MM.1S (cell line): ENCODE measurements at regions not wholly inside any gene's neighbourhood (a gene's known extent, or its start where the extent isn't known, plus 50 kb on each side); places are given as distances from the start of the nearest gene placed in this dataset.

Experiments
- DNase-seq: peaks from one replicate; pipeline ENCODE4 v3.0.0-alpha.2; 2015
- H2AFZ ChIP-seq: fragments of 300-600 bp; sonication (generic); 2 replicates; pipeline ENCODE4 v1.6.0; 2016; ENCODE audit warnings: antibody characterized with exemption, low read length
- H3F3A ChIP-seq: fragments of 300-600 bp; sonication (generic); 2 replicates; pipeline ENCODE4 v1.6.1; 2016; ENCODE audit warnings: mild to moderate bottlenecking, antibody characterized with exemption, low read length, moderate library complexity, mixed read lengths; ENCODE audit not compliant: insufficient read depth
- H3K27ac ChIP-seq: fragments of 300-600 bp; sonication (generic); 2 replicates; pipeline ENCODE4 v1.5.1; 2016; ENCODE audit warnings: mild to moderate bottlenecking, low read length
- H3K27me3 ChIP-seq: fragments of 300-600 bp; sonication (generic); replicated peaks from 2 replicates; pipeline ENCODE4 v1.6.0; 2016; ENCODE audit warnings: low read length; ENCODE audit not compliant: insufficient read depth
- H3K36me3 ChIP-seq: fragments of 300-600 bp; sonication (generic); replicated peaks from 2 replicates; pipeline ENCODE4 v1.6.1; 2016; ENCODE audit warnings: mild to moderate bottlenecking, low read length, mixed read lengths; ENCODE audit not compliant: insufficient read depth
- H3K4me1 ChIP-seq: fragments of 300-600 bp; sonication (generic); 2 replicates; pipeline ENCODE4 v1.6.1; 2016; ENCODE audit warnings: low read length, mixed read lengths
- H3K4me2 ChIP-seq: fragments of 300-600 bp; sonication (generic); 2 replicates; pipeline ENCODE4 v1.6.0; 2016; ENCODE audit warnings: low read depth, low read length
- H3K4me3 ChIP-seq: fragments of 300-600 bp; sonication (generic); 2 replicates; pipeline ENCODE4 v1.5.1; 2016; ENCODE audit warnings: low read length, mixed read lengths
- H3K79me2 ChIP-seq: fragments of 300-600 bp; sonication (generic); 2 replicates; pipeline ENCODE4 v1.6.1; 2016; ENCODE audit warnings: mixed run types, low read length, mixed read lengths
- H3K9ac ChIP-seq: fragments of 300-600 bp; sonication (generic); 2 replicates; pipeline ENCODE4 v1.6.1; 2016; ENCODE audit warnings: low read length, mixed read lengths
- H3K9me2 ChIP-seq: fragments of 300-600 bp; sonication (generic); replicated peaks from 2 replicates; pipeline ENCODE4 v1.6.1; 2016; ENCODE audit warnings: mild to moderate bottlenecking, low read length, mixed read lengths; ENCODE audit not compliant: insufficient read depth
- H3K9me3 ChIP-seq: fragments of 300-600 bp; sonication (generic); replicated peaks from 2 replicates; pipeline ENCODE4 v1.6.1; 2016; ENCODE audit warnings: mild to moderate bottlenecking, low read length, mixed read lengths; ENCODE audit not compliant: insufficient read depth
- H4K20me1 ChIP-seq: fragments of 300-600 bp; sonication (generic); 2 replicates; pipeline ENCODE4 v1.6.1; 2016; ENCODE audit warnings: mild to moderate bottlenecking, low read length, moderate library complexity, mixed read lengths; ENCODE audit not compliant: insufficient read depth
- CTCF ChIP-seq: fragments of 300-600 bp; sonication (generic); IDR thresholded peaks from 2 replicates; pipeline ENCODE4 v1.5.1; 2016; ENCODE audit warnings: antibody characterized with exemption, low read length, mixed read lengths
- EZH2 ChIP-seq: fragments of 300-600 bp; sonication (generic); optimal IDR thresholded peaks from 2 replicates; pipeline ENCODE3; 2017; ENCODE audit warnings: low read depth, mild to moderate bottlenecking, antibody characterized with exemption, low read length, mixed read lengths
- EZH2phosphoT487 ChIP-seq: fragments of 300-600 bp; sonication (generic); IDR thresholded peaks from 2 replicates; pipeline ENCODE4 v1.6.1; 2018; ENCODE audit warnings: antibody characterized with exemption, low read length

GRCh38 chr18:8948471-8949149 is 153.9 kb upstream of the NDUFV2 start:
- Histone ChIP-seq H3K9ac (no peak overlapping the region), H4K20me1 (no peaks in the 10 kb centered on the region), H3K27me3 (no peaks in the 10 kb centered on the region), H3K4me2 (no peak overlapping the region), H3K4me3 (no peak overlapping the region), H3K9me3 (no peaks in the 10 kb centered on the region), H3K27ac (no peak overlapping the region), H3K4me1 (peaks cover 48% of the 10 kb centered on the region), H2AFZ (peak overlapping the region; percentile 47), H3F3A (peaks cover 19% of the 10 kb centered on the region), H3K79me2 (no peaks in the 10 kb centered on the region), H3K9me2 (no peaks in the 10 kb centered on the region), H3K36me3 (no peaks in the 10 kb centered on the region)
- TF ChIP-seq CTCF (no peak), EZH2phosphoT487 (no peak), EZH2 (no peak)
- DNase-seq: no peak

GRCh38 chr18:8949206-8949605 is 153.3 kb upstream of the NDUFV2 start:
- H3K9ac ChIP-seq: no peak overlapping the region
- H3F3A ChIP-seq: peaks cover 19% of the 10 kb centered on the region
- H4K20me1 ChIP-seq: no peaks in the 10 kb centered on the region
- H3K27me3 ChIP-seq: no peaks in the 10 kb centered on the region
- H2AFZ ChIP-seq: no peak overlapping the region
- no peaks in the 10 kb centered on the region for H3K9me2 ChIP-seq
- H3K9me3 ChIP-seq: no peaks in the 10 kb centered on the region
- no peak overlapping the region for H3K4me2 ChIP-seq
- no peak for DNase-seq
- no peaks in the 10 kb centered on the region for H3K79me2 ChIP-seq
- H3K4me1 ChIP-seq: peaks cover 48% of the 10 kb centered on the region
- TF ChIP-seq EZH2phosphoT487 (no peak), CTCF (no peak), EZH2 (no peak)
- H3K27ac ChIP-seq: no peak overlapping the region
- no peaks in the 10 kb centered on the region for H3K36me3 ChIP-seq
- H3K4me3 ChIP-seq: no peak overlapping the region

- peaks cover 19% of the 10 kb centered on the region for H3F3A ChIP-seq
- peak overlapping the region; percentile 94 for H3K27ac ChIP-seq
- no peaks in the 10 kb centered on the region for H3K36me3 ChIP-seq
- H3K4me3 ChIP-seq: peak overlapping the region; percentile 40
- no peaks in the 10 kb centered on the region for H3K9me3 ChIP-seq
- no peaks in the 10 kb centered on the region for H4K20me1 ChIP-seq
- peak; percentile 96 for DNase-seq
- peak overlapping the region; percentile 46 for H3K9ac ChIP-seq
- H2AFZ ChIP-seq: peak overlapping the region; percentile 67
- H3K4me1 ChIP-seq: peaks cover 48% of the 10 kb centered on the region
- no peaks in the 10 kb centered on the region for H3K79me2 ChIP-seq
- peak overlapping the region; percentile 69 for H3K4me2 ChIP-seq
- no peak for TF ChIP-seq EZH2
- no peaks in the 10 kb centered on the region for H3K27me3 ChIP-seq
- H3K9me2 ChIP-seq: no peaks in the 10 kb centered on the region
These were observed 151.0 kb upstream of the NDUFV2 start for GRCh38 chr18:8951491-8951890.

GRCh38 chr18:8952174-8952573 is 150.3 kb upstream of the NDUFV2 start:
- H3K9me2 ChIP-seq: no peaks in the 10 kb centered on the region
- no peaks in the 10 kb centered on the region for H3K27me3 ChIP-seq
- no peak for TF ChIP-seq EZH2
- no peak for TF ChIP-seq CTCF
- no peak for TF ChIP-seq EZH2phosphoT487
- no peaks in the 10 kb centered on the region for H3K36me3 ChIP-seq
- H3K9ac ChIP-seq: peak overlapping the region; percentile 46
- no peak for DNase-seq
- H3K9me3 ChIP-seq: no peaks in the 10 kb centered on the region
- H3K27ac ChIP-seq: peak overlapping the region; percentile 94
- peak overlapping the region; percentile 69 for H3K4me2 ChIP-seq
- H3F3A ChIP-seq: peaks cover 19% of the 10 kb centered on the region
- H4K20me1 ChIP-seq: no peaks in the 10 kb centered on the region
- H3K79me2 ChIP-seq: no peaks in the 10 kb centered on the region
- peak overlapping the region; percentile 67 for H2AFZ ChIP-seq
- peaks cover 48% of the 10 kb centered on the region for H3K4me1 ChIP-seq
- peak overlapping the region; percentile 40 for H3K4me3 ChIP-seq
